H1 (cell line): ENCODE measurements at regions not wholly inside any gene's neighbourhood (a gene's known extent, or its start where the extent isn't known, plus 50 kb on each side); places are given as distances from the start of the nearest gene placed in this dataset.

ENCODE experiments used
- CTCF ChIA-PET: fragments of 300-600 bp; sonication (Branson Sonifier 250); formaldehyde crosslinking; loops from one replicate; lab custom pipeline; 2021; ENCODE audit not compliant: partially characterized antibody; lab: Charles Lee
- POLR2A ChIA-PET: fragments of 300-600 bp; sonication (Branson Sonifier 250); formaldehyde crosslinking; loops from one replicate; lab custom pipeline; 2021; ENCODE audit warnings: inconsistent platforms; ENCODE audit not compliant: partially characterized antibody; lab: Charles Lee
- DNase-seq, 2 experiments: peaks; one replicate each; pipeline versions ENCODE4 v3.0.0 to v3.0.0-alpha.2; 2010 to 2022; ENCODE audit warnings: low spot score in 2 of 2, low read depth in 1 of 2, mixed read lengths in 1 of 2
- FAIRE-seq: peaks from 2 replicates; lab custom pipeline; 2011; peaks lifted over from hg19 to GRCh38; lab: Jason Lieb, UNC
- H2AFZ ChIP-seq: 2 replicates; pipeline ENCODE4 v1.8.1; 2012; ENCODE audit warnings: low read length, inconsistent platforms
- H2AK5ac ChIP-seq: 2 replicates; pipeline ENCODE4 v1.6.1; 2013; ENCODE audit warnings: low read depth, low read length
- H2BK120ac ChIP-seq: replicated peaks from 2 replicates; pipeline ENCODE3; 2013; ENCODE audit warnings: low read depth, low read length, inconsistent platforms
- H2BK12ac ChIP-seq: 2 replicates; pipeline ENCODE4 v1.6.1; 2013; ENCODE audit warnings: low read depth, low read length
- H2BK15ac ChIP-seq: 2 replicates; pipeline ENCODE4 v1.6.1; 2013; ENCODE audit warnings: low read length
- H2BK20ac ChIP-seq: 2 replicates; pipeline ENCODE4 v1.6.1; 2013; ENCODE audit warnings: low read length
- H2BK5ac ChIP-seq: 2 replicates; pipeline ENCODE4 v1.6.1; 2013; ENCODE audit warnings: low read depth, low read length
- H3K14ac ChIP-seq: 2 replicates; pipeline ENCODE4 v1.6.1; 2013; ENCODE audit warnings: inconsistent platforms; ENCODE audit not compliant: insufficient read length
- H3K18ac ChIP-seq: 2 replicates; pipeline ENCODE4 v1.6.1; 2013; ENCODE audit warnings: low read length; ENCODE audit errors: extremely low read depth
- H3K23ac ChIP-seq: 2 replicates; pipeline ENCODE4 v1.6.1; 2013; ENCODE audit warnings: inconsistent platforms; ENCODE audit not compliant: insufficient read length
- H3K23me2 ChIP-seq: 2 replicates; pipeline ENCODE4 v1.6.1; 2013; ENCODE audit warnings: low read depth, low read length
- H3K27ac ChIP-seq: 2 replicates; pipeline ENCODE4 v1.6.1; 2011; ENCODE audit warnings: low read depth, low read length, inconsistent platforms
- H3K27me3 ChIP-seq, 4 experiments: replicated peaks in 1 of 4; 1 replicate in 1 of 4; 2 replicates in 3 of 4; pipeline versions ENCODE4 v1.6.1 to v1.8.1; 2011 to 2013; ENCODE audit warnings: low read length in 3 of 4, mild to moderate bottlenecking in 3 of 4, inconsistent platforms in 2 of 4, mixed read lengths in 2 of 4, moderate library complexity in 1 of 4; ENCODE audit not compliant: control insufficient read depth in 3 of 4, insufficient read depth in 3 of 4; ENCODE audit errors: extremely low read depth in 1 of 4
- H3K36me3 ChIP-seq, 4 experiments: 2 replicates each; pipeline versions ENCODE4 v1.6.1 to v1.8.1; 2011 to 2013; ENCODE audit warnings: mild to moderate bottlenecking in 4 of 4, low read length in 3 of 4, moderate library complexity in 2 of 4, control low read depth in 1 of 4, inconsistent platforms in 1 of 4; ENCODE audit not compliant: insufficient read depth in 4 of 4, control insufficient read depth in 2 of 4
- H3K4ac ChIP-seq: replicated peaks from 2 replicates; pipeline ENCODE3; 2013; ENCODE audit warnings: low read length, low read depth, mixed read lengths, inconsistent platforms; ENCODE audit not compliant: insufficient read length
- H3K4me1 ChIP-seq, 4 experiments: replicated peaks in 1 of 4; 1 replicate in 1 of 4; 2 replicates in 3 of 4; pipeline versions ENCODE4 v1.6.1 to v1.8.1; 2011 to 2013; ENCODE audit warnings: low read length in 3 of 4, inconsistent platforms in 2 of 4, mixed read lengths in 1 of 4; ENCODE audit not compliant: insufficient read depth in 4 of 4, control insufficient read depth in 3 of 4
- H3K4me2 ChIP-seq, 2 experiments: 2 replicates each; pipeline versions ENCODE4 v1.6.1 to v1.8.1; 2011 to 2013; ENCODE audit warnings: low read depth in 2 of 2, low read length in 2 of 2, control low read depth in 1 of 2, inconsistent platforms in 1 of 2, mild to moderate bottlenecking in 1 of 2; ENCODE audit not compliant: insufficient read depth in 1 of 2
- H3K4me3 ChIP-seq, 4 experiments: fragments of 200-600, 300-600 bp in 1 of 4; sonication (generic), shearing (Covaris generic), sonication (Bioruptor Twin) in 1 of 4; 2 replicates each; pipeline versions ENCODE4 v1.5.1 to v1.8.1; 2011 to 2016; ENCODE audit warnings: low read length in 4 of 4, low read depth in 3 of 4, control low read depth in 2 of 4, inconsistent platforms in 2 of 4, mild to moderate bottlenecking in 2 of 4, mixed read lengths in 1 of 4, moderate library complexity in 1 of 4; ENCODE audit not compliant: insufficient read depth in 2 of 4; ENCODE audit errors: extremely low read depth in 1 of 4
- H3K56ac ChIP-seq: replicated peaks from 2 replicates; pipeline ENCODE3; 2013; ENCODE audit warnings: low read depth, mild to moderate bottlenecking, mixed read lengths, low read length, inconsistent platforms; ENCODE audit not compliant: insufficient read length
- H3K79me1 ChIP-seq: 2 replicates; pipeline ENCODE4 v1.6.1; 2013; ENCODE audit warnings: low read depth, low read length, control low read depth
- H3K79me2 ChIP-seq, 2 experiments: 2 replicates each; pipeline versions ENCODE4 v1.6.1 to v1.8.1; 2012 to 2013; ENCODE audit warnings: low read length in 2 of 2, mild to moderate bottlenecking in 2 of 2, inconsistent platforms in 1 of 2; ENCODE audit not compliant: insufficient read depth in 2 of 2, control insufficient read depth in 1 of 2
- H3K9ac ChIP-seq, 4 experiments: replicated peaks in 1 of 4; 1 replicate in 1 of 4; 2 replicates in 3 of 4; pipeline versions ENCODE4 v1.6.1 to v1.8.1; 2011 to 2013; ENCODE audit warnings: low read depth in 3 of 4, low read length in 3 of 4, control low read depth in 2 of 4, mild to moderate bottlenecking in 2 of 4, moderate library complexity in 2 of 4, inconsistent platforms in 1 of 4; ENCODE audit errors: extremely low read depth in 1 of 4
- H3K9me3 ChIP-seq, 2 experiments: 2 replicates each; pipeline versions ENCODE4 v1.6.1 to v1.8.1; 2012 to 2013; ENCODE audit warnings: mild to moderate bottlenecking in 2 of 2, moderate library complexity in 2 of 2, control low read depth in 1 of 2, inconsistent platforms in 1 of 2, low read depth in 1 of 2, low read length in 1 of 2, mixed read lengths in 1 of 2; ENCODE audit not compliant: insufficient read depth in 2 of 2
- H4K20me1 ChIP-seq, 2 experiments: replicated peaks in 1 of 2; 2 replicates each; pipeline versions ENCODE3 to v1.8.1; 2011 to 2013; ENCODE audit warnings: inconsistent platforms in 2 of 2, low read length in 2 of 2, mild to moderate bottlenecking in 1 of 2; ENCODE audit not compliant: insufficient read depth in 2 of 2, control insufficient read depth in 1 of 2
- H4K5ac ChIP-seq: 2 replicates; pipeline ENCODE4 v1.6.1; 2013; ENCODE audit warnings: low read length, low read depth, mixed read lengths, inconsistent platforms; ENCODE audit not compliant: insufficient read length
- H4K8ac ChIP-seq: 2 replicates; pipeline ENCODE4 v1.8.0; 2013; ENCODE audit warnings: mild to moderate bottlenecking, moderate library complexity, low read length, inconsistent platforms; ENCODE audit not compliant: insufficient read depth; ENCODE audit errors: extremely low read depth
- H4K91ac ChIP-seq: replicated peaks from 2 replicates; pipeline ENCODE3; 2013; ENCODE audit warnings: low read length, mixed read lengths, inconsistent platforms; ENCODE audit not compliant: insufficient read length
- BACH1 ChIP-seq: IDR thresholded peaks from 2 replicates; pipeline ENCODE4 v1.6.1; 2012; ENCODE audit warnings: low read length, improper control_type of control experiment
- BRCA1 ChIP-seq: IDR thresholded peaks from 2 replicates; pipeline ENCODE4 v1.6.1; 2012; ENCODE audit warnings: low read depth, low read length, improper control_type of control experiment
- EZH2 ChIP-seq: fragments of 200-600 bp; sonication (generic); IDR thresholded peaks from 2 replicates; pipeline ENCODE4 v1.7.1; 2012; ENCODE audit warnings: low read depth, mild to moderate bottlenecking, moderate library complexity, low read length, inconsistent platforms; ENCODE audit not compliant: severe bottlenecking
- NANOG ChIP-seq: IDR thresholded peaks from 2 replicates; pipeline ENCODE4 v1.6.1; 2011; ENCODE audit warnings: low read length, low read depth, mild to moderate bottlenecking, inconsistent platforms; ENCODE audit not compliant: insufficient read depth, poor library complexity, severe bottlenecking
- RAD21 ChIP-seq, 2 experiments: IDR thresholded peaks in 1 of 2; conservative IDR thresholded peaks in 1 of 2; 2 replicates each; pipeline ENCODE4 v1.6.1; 2011; ENCODE audit warnings: low read depth in 2 of 2, low read length in 2 of 2, improper control_type of control experiment in 1 of 2, inconsistent platforms in 1 of 2, mild to moderate bottlenecking in 1 of 2, moderate library complexity in 1 of 2
- SIN3A ChIP-seq, 2 experiments: IDR thresholded peaks in 1 of 2; conservative IDR thresholded peaks in 1 of 2; 2 replicates each; pipeline ENCODE4 v1.6.1; 2011 to 2012; ENCODE audit warnings: low read length in 2 of 2, improper control_type of control experiment in 1 of 2, low read depth in 1 of 2, mild to moderate bottlenecking in 1 of 2
- SUZ12 ChIP-seq: fragments of 200-600 bp; sonication (generic); IDR thresholded peaks from 2 replicates; pipeline ENCODE4 v1.6.1; 2012; ENCODE audit warnings: mild to moderate bottlenecking, inconsistent platforms, low read length, moderate library complexity, mixed read lengths
- WGBS, 2 experiments: shearing (Covaris generic) in 1 of 2; methylation state at CpG; one replicate each; pipeline versions ENCODE4 v1.1.6 to v1.1.7; 2013 to 2015; ENCODE audit warnings: low lambda C conversion rate in 2 of 2, mixed read lengths in 2 of 2, inconsistent platforms in 1 of 2, low coverage in 1 of 2, missing lambda C conversion rate in 1 of 2; ENCODE audit not compliant: insufficient replicate concordance in 2 of 2, insufficient coverage in 1 of 2, insufficient read length in 1 of 2; ENCODE audit errors: extremely low coverage in 1 of 2, missing lambda C conversion rate in 1 of 2; 5-methylcytosine and 5-hydroxymethylcytosine counted together

GRCh38 chrX:40227125-40227524, 129.4 kb upstream of the BCOR start:
- no peak overlapping the region for H2BK15ac ChIP-seq
- no peak overlapping the region for H3K4me3 ChIP-seq
- no peaks in the 10 kb centered on the region for H3K4me1 ChIP-seq
- H3K56ac ChIP-seq, result no peak overlapping the region
- H3K23ac ChIP-seq, result no peak overlapping the region
- no peak overlapping the region for H3K27ac ChIP-seq
- CTCF ChIA-PET, result interaction anchor here (1.7 kb wide), 1 partner anchor 11 kb away, joined by 5 read pairs; no protein-coding TSS in a partner anchor
- FAIRE-seq, result no peak
- no peak overlapping the region for H4K5ac ChIP-seq
- no peak overlapping the region for H2BK120ac ChIP-seq
- no peaks in the 10 kb centered on the region for H3K79me1 ChIP-seq
- H3K9ac ChIP-seq, result no peak overlapping the region
- H3K36me3 ChIP-seq, result no peaks in the 10 kb centered on the region
- no peaks in the 10 kb centered on the region for H3K79me2 ChIP-seq
- H2BK20ac ChIP-seq, result no peak overlapping the region
- H3K23me2 ChIP-seq, result no peaks in the 10 kb centered on the region; the same call in 1 of the 2 replicates
- no peak overlapping the region for H3K4ac ChIP-seq
- WGBS, 2 experiments, result 96% methylated on average over 5 of the region's 5 CpGs; no CpG with 5 or more reads in 1 of the 2 experiments
- no peak overlapping the region for H3K4me2 ChIP-seq
- TF ChIP-seq BACH1 (no peak), NANOG (no peak), BRCA1 (no peak), EZH2 (no peak), SIN3A (conservative IDR thresholded peaks at IDR 0.05 in 1 of 2, IDR thresholded peaks at IDR 0.05 in 1 of 2; ENCODE audit: low read depth in 1 of 2, low read length in 2 of 2) (no peak), SUZ12 (no peak), RAD21 (IDR thresholded peaks at IDR 0.05 in 1 of 2, conservative IDR thresholded peaks at IDR 0.05 in 1 of 2; ENCODE audit: low read depth in 2 of 2, low read length in 2 of 2) (no peak)
- TF ChIP-seq, all 59 proteins: peak for 0
- Histone ChIP-seq H4K8ac (no peak overlapping the region), H4K91ac (no peak overlapping the region), H3K27me3 (no peaks in the 10 kb centered on the region), H3K14ac (no peak overlapping the region), H2AK5ac (no peak overlapping the region), H2BK5ac (no peak overlapping the region), H2BK12ac (no peak overlapping the region), H3K18ac (no peak overlapping the region), H4K20me1 (no peaks in the 10 kb centered on the region), H3K9me3 (no peaks in the 10 kb centered on the region), H2AFZ (no peak overlapping the region)
- POLR2A ChIA-PET, result interaction anchor here (0.8 kb wide), 1 partner anchor 18 kb away, joined by 3 read pairs; no protein-coding TSS in a partner anchor
- DNase-seq, result no peak
